AG04449 (cell line): ENCODE measurements at regions not wholly inside any gene's neighbourhood (a gene's known extent, or its start where the extent isn't known, plus 50 kb on each side); places are given as distances from the start of the nearest gene placed in this dataset.

Source experiments
- CTCF ChIA-PET: fragments of 350-600 bp; formaldehyde crosslinking; extraction: SDS; loops from one replicate; lab custom pipeline; 2021; ENCODE audit warnings: antibody characterized with exemption; lab: Yijun Ruan, JAX
- POLR2A ChIA-PET: fragments of 400-600, 350-600 bp; formaldehyde crosslinking; extraction: SDS; loops from one replicate; lab custom pipeline; 2020; ENCODE audit warnings: antibody characterized with exemption, inconsistent platforms; lab: Yijun Ruan, JAX
- DNase-seq: peaks from one replicate; pipeline ENCODE4 v3.0.0-alpha.2; 2010; ENCODE audit warnings: low read depth, low spot score
- H3K4me3 ChIP-seq: 2 replicates; pipeline ENCODE4 v1.5.1; 2011; ENCODE audit warnings: low read depth, mild to moderate bottlenecking, control low read depth, low read length
- CTCF ChIP-seq: IDR thresholded peaks from one replicate; pipeline ENCODE4 v1.5.1; 2011; ENCODE audit warnings: mild to moderate bottlenecking, moderate library complexity, low read length, control low read depth, inconsistent platforms; ENCODE audit not compliant: insufficient read depth; ENCODE audit errors: missing control alignments

- TF ChIP-seq CTCF = no peak
- CTCF ChIA-PET = no interaction called here
- POLR2A ChIA-PET = no interaction called here
- H3K4me3 ChIP-seq = no peak overlapping the region
- DNase-seq = no peak
These were observed 293.6 kb upstream of the ZC3H12C start for GRCh38 chr11:109799604-109800003.

GRCh38 chr11:109804911-109805310 lies 288.3 kb upstream of the ZC3H12C start:
- DNase-seq = no peak
- H3K4me3 ChIP-seq = no peak overlapping the region
- TF ChIP-seq CTCF = no peak
- CTCF ChIA-PET = no interaction called here
- POLR2A ChIA-PET = no interaction called here

- no peak overlapping the region for H3K4me3 ChIP-seq
- TF ChIP-seq CTCF = no peak
- ChIA-PET CTCF (no interaction called here), POLR2A (no interaction called here)
- DNase-seq = no peak
These were observed 287.0 kb upstream of the ZC3H12C start for GRCh38 chr11:109806205-109806604.

GRCh38 chr11:109808569-109808968 lies 284.6 kb upstream of the ZC3H12C start:
- TF ChIP-seq CTCF = no peak
- no peak overlapping the region for H3K4me3 ChIP-seq
- ChIA-PET CTCF (no interaction called here), POLR2A (no interaction called here)
- no peak for DNase-seq

- TF ChIP-seq CTCF = no peak
- POLR2A ChIA-PET = no interaction called here
- no peak for DNase-seq
- no peak overlapping the region for H3K4me3 ChIP-seq
- CTCF ChIA-PET = no interaction called here
These were observed 278.4 kb upstream of the ZC3H12C start for GRCh38 chr11:109814824-109815223.

GRCh38 chr11:109815500-109816150 lies 277.6 kb upstream of the ZC3H12C start:
- DNase-seq = no peak
- CTCF ChIA-PET = no interaction called here
- POLR2A ChIA-PET = no interaction called here
- H3K4me3 ChIP-seq = no peak overlapping the region
- no peak for TF ChIP-seq CTCF
